ENCODE measurements at regions not wholly inside any gene's neighbourhood (a gene's known extent, or its start where the extent isn't known, plus 50 kb on each side); places are given as distances from the start of the nearest gene placed in this dataset.

DNA sequence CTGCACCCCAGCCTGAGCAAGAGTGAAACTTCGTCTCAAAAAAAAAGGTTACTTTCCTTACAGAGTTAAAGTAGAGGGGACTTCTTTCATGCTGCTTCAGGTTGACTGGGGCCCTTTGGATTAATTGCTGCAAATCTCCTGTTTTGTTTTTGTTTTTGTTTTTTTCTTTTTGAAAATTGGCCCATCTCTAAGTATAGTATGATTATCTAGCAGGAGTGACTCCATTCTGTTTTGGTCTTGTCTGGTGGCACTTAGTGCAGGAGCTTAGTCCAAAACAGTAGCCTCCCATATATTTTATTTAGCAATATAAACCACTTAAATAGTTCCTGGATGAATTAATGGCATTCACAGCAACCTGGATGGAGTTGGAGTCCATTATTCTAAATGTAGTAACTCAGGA lies 113.0 kb downstream of the RPL22L1 start:
- no peak overlapping the region for H3K27ac ChIP-seq
- DNase-seq (ENCODE audit: low read depth, low spot score), result no peak

- no peak for DNase-seq (ENCODE audit: low read depth, low spot score)
- peak overlapping the region; percentile 81 for H3K27ac ChIP-seq
Observed at GRCh38 chr3:170754311-170754693, 115.7 kb downstream of the RPL22L1 start.

DNA sequence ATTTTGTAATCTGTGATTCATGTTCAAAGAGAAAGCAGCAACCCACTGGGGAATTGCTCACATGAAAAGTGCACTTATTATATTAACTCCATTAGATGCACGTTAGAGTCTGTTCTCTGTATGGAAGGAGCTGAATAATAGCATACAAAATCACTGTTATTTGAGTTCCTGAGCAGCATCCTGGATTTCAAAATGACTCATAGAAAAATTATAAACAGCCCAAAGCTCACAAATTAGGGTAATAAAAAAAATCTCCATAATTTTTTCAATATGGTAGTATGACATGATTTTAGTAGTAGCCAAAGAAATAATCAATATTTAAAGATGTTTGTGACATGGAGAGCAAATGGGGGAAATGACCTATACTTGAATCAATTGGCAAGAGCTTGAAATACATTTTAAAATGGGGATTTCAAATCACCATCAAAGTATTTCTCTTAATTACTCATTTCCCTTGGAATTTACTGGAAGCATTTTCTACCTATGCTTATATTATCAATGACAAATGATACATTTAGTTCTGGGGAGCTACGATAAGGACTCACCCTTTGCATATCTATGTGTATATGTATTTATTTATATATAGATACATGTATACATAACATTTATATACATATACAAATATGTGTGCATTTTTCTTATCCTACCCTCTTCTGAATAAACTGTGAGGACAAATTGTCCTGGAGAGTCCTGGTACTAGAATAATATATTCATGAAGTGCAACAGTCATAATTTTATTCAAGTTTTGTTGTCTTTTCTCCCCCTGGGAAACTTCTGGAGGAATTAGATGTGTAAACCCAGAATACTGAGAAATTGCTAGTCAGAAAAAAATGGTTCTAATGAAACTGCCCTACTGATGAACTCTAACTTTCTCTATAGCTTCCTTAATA lies 116.3 kb downstream of the RPL22L1 start:
- peak overlapping the region; percentile 81 for H3K27ac ChIP-seq
- no peak for DNase-seq (ENCODE audit: low read depth, low spot score)

- peak overlapping the region; percentile 81 for H3K27ac ChIP-seq
Observed at GRCh38 chr3:170752571-170753155, 117.3 kb downstream of the RPL22L1 start.

DNA sequence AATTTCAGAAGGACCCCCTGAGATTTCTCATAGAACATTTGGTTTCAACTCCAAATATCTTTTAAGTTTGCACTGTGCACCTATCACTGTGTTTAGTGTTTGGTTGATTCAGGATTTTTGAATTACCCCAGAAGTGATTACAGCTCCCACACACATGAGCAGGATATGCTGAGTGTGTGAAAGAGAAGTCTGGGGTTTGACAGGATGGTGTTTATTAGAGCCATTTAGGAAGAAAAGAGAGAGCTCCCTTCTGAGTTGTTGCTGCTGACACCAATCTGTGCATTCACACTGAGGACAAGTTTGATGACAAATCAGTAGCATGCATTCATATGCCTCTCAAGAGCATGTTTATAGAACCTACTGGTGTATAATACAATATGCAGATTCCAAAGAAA lies 118.1 kb downstream of the RPL22L1 start:
- H3K27ac ChIP-seq, result peak overlapping the region; percentile 81
- no peak for DNase-seq (ENCODE audit: low read depth, low spot score)

More at GRCh38 chr3:170752571-170753155, 117.3 kb downstream of the RPL22L1 start:
- no peak for DNase-seq (ENCODE audit: low read depth, low spot score)

GRCh38 chr3:170751083-170751898 lies 118.7 kb downstream of the RPL22L1 start:
- peak overlapping the region; percentile 81 for H3K27ac ChIP-seq

DNA sequence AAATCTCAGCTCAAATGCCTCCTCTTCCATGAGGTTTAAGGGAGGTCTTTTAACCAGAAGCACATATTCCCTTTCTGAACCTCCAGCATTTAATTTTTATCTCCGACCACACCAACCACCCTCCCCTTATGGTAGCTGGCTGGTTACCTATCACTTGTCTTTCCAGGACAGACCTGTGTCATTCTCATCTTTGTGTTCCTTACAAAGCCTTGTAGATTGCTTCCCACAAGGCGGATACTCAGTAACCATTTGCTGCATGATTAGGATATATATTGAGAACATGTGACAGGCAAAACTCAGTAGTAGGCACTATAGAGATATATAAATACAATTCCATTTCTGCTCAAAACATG lies 119.5 kb downstream of the RPL22L1 start:
- peak overlapping the region; percentile 81 for H3K27ac ChIP-seq
- DNase-seq (ENCODE audit: low read depth, low spot score), result no peak

More at GRCh38 chr3:170751083-170751898, 118.7 kb downstream of the RPL22L1 start:
- DNase-seq (ENCODE audit: low read depth, low spot score), result no peak

- no peak overlapping the region for H3K27ac ChIP-seq
- DNase-seq (ENCODE audit: low read depth, low spot score), result no peak
Observed at GRCh38 chr3:170749765-170750477, 120.1 kb downstream of the RPL22L1 start.

DNA sequence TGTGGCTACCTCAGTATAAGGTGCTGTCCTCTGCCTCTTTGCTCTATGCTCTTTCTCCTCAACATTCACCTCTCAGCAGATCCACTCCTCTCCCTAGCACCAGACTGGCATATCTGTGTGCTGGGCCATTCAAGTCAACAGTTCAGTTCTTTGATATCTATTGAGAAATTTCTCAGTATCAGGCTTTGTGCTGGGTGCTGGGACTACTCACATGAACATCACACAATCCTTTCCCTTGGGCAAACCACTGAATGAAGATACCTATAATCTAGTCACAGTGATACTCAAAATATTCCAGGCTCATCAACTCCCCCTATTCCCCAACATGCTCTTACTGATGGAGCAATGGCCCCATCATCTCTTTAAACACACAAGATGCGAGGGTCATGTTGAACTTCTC lies 120.8 kb downstream of the RPL22L1 start:
- no peak overlapping the region for H3K27ac ChIP-seq
- no peak for DNase-seq (ENCODE audit: low read depth, low spot score)

GRCh38 chr3:170746175-170746942 lies 123.6 kb downstream of the RPL22L1 start:
- no peak for DNase-seq (ENCODE audit: low read depth, low spot score)
- peak overlapping the region; percentile 60 for H3K27ac ChIP-seq

DNA sequence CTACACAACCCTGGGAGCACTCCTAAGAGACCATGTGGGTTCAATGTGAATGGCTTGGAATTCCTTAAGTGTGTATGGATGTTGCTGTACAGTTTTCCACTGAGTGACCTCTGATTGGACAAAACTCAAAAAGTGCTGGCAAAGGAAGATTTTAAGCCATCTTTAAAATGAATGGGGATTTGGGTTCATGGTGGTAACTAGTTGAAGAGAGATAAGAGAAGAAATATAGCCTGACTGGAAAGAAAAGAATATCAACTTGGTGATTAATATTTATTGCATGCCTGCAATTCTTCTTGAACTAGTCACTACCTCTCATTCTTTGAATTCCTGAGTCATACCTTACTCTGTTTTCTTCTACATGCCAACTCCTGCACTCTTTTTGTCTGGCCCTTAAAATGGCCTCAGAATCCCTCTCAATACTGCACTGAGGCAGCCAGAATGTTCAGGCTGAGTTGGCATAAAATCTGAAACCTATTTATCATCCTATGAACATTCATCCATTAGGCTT lies 124.7 kb downstream of the RPL22L1 start:
- no peak for DNase-seq (ENCODE audit: low read depth, low spot score)
- H3K27ac ChIP-seq, result peak overlapping the region; percentile 60

- no peak for DNase-seq (ENCODE audit: low read depth, low spot score)
- peak overlapping the region; percentile 36 for H3K27ac ChIP-seq
Observed at GRCh38 chr3:170741756-170742529, 128.1 kb downstream of the RPL22L1 start.

DNA sequence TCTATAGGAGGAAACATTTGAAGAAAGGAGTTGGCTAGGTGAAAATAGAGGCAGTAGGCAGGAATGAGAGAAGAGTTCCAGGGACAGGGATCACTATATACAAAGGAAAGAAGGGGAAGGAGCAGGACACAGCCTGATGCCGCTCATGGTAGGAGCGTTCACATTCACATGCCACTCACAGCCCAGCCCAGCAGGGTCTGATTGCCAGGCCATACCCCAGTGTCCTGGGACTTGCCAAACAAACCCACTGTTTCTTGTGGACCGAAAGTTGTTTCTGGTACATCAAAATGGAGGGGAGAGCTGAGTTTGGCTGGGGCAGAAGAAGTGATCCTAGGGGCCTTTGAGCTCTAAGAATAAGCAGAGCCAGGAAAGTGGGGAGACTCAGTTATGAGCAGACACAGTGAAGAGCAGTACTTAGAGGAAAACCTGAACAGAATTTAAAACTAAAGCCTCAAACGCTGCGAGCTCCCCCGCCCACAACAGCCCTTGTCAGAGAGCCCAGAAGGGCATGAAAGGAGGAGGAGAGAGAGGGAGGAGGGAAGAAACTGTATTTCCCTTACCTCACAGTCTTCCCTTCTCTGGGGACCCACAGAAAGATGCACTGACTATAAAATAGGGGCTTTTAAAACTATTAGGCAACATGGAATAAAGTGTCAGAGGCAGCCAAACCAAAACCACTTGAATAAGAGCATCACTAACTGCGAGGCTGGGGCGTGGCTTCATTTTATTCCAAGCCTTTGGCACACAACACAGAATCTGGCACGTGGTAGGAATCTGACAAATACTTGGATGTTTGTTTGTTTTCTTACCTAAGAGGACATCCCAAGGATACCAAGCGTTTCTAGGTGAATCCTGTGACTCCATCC lies 129.0 kb downstream of the RPL22L1 start:
- no peak for DNase-seq (ENCODE audit: low read depth, low spot score)
- peak overlapping the region; percentile 36 for H3K27ac ChIP-seq

- DNase-seq (ENCODE audit: low read depth, low spot score), result no peak
- H3K27ac ChIP-seq, result no peak overlapping the region
Observed at GRCh38 chr3:170740285-170740684, 129.7 kb downstream of the RPL22L1 start.

DNA sequence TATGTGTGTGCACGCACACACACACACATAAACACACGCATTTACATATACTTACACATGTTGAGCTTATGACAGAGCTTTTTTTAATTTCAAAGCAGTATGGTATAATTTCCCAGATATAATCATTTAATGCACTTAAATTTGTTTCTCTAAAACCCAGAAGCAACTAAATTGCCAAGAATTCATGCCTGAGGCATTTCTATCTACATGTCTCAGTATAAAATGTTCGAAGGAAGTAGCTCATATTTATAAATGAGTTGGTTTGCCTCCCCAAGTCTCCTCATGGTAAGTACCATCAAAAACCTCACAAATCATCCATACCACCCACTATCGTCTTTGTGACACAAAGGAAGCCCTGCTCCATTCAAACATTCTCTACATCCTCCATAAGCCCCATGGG lies 130.6 kb downstream of the RPL22L1 start:
- H3K27ac ChIP-seq, result no peak overlapping the region
- no peak for DNase-seq (ENCODE audit: low read depth, low spot score)

DNA sequence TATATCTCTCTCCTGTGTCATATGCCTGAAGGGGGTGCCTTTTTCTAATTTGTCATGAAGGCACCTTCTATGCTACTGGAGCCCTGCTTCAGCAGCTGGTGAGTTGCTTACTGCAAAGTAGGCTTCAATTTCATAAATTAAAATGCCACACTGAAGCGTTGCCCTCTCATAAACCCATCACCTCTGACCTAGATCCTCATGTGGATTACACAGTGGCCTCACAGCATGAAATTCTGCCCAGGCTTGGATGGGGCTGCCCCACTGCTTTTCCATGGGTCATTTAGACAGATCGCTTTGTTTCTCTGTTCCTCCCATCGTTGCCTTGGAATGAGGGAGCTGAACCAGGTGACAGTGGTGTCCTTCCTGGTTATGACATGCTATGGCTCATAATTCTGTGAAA lies 131.2 kb downstream of the RPL22L1 start:
- no peak for DNase-seq (ENCODE audit: low read depth, low spot score)
- no peak overlapping the region for H3K27ac ChIP-seq

GRCh38 chr3:170737498-170738162 lies 132.4 kb downstream of the RPL22L1 start:
- no peak overlapping the region for H3K27ac ChIP-seq
- DNase-seq (ENCODE audit: low read depth, low spot score), result no peak

Data from epithelial cell of prostate (primary cell).